ENCODE measurements at regions not wholly inside any gene's neighbourhood (a gene's known extent, or its start where the extent isn't known, plus 50 kb on each side); places are given as distances from the start of the nearest gene placed in this dataset.

- no peaks in the 10 kb centered on the region for H3K4me1 Mint-ChIP-seq
- H3K27me3 Mint-ChIP-seq: peaks cover 3% of the 10 kb centered on the region
- H3K27ac Mint-ChIP-seq: no peak overlapping the region
- H3K36me3 Mint-ChIP-seq (ENCODE audit: low read depth): no peaks in the 10 kb centered on the region
- H3K9me3 Mint-ChIP-seq: no peaks in the 10 kb centered on the region
- no peak overlapping the region for H3K4me3 Mint-ChIP-seq
- ChIA-PET POLR2A (no interaction called here), CTCF (no interaction called here)
- no peak for DNase-seq
Observed at GRCh38 chr10:25696013-25696708, 237.9 kb upstream of the MYO3A start.

- H3K4me3 Mint-ChIP-seq: no peak overlapping the region
- H3K27me3 Mint-ChIP-seq: peaks cover 3% of the 10 kb centered on the region
- H3K36me3 Mint-ChIP-seq (ENCODE audit: low read depth): no peaks in the 10 kb centered on the region
- ChIA-PET POLR2A (no interaction called here), CTCF (no interaction called here)
- no peaks in the 10 kb centered on the region for H3K9me3 Mint-ChIP-seq
- no peaks in the 10 kb centered on the region for H3K4me1 Mint-ChIP-seq
- DNase-seq: no peak
- H3K27ac Mint-ChIP-seq: no peak overlapping the region
Observed at GRCh38 chr10:25697412-25697811, 236.6 kb upstream of the MYO3A start.

GRCh38 chr10:25698638-25699037, 235.4 kb upstream of the MYO3A start:
- no peak overlapping the region for H3K27ac Mint-ChIP-seq
- CTCF ChIA-PET: no interaction called here
- no peak for DNase-seq
- H3K36me3 Mint-ChIP-seq (ENCODE audit: low read depth): no peaks in the 10 kb centered on the region
- H3K27me3 Mint-ChIP-seq: peaks cover 3% of the 10 kb centered on the region
- H3K9me3 Mint-ChIP-seq: no peaks in the 10 kb centered on the region
- H3K4me1 Mint-ChIP-seq: no peaks in the 10 kb centered on the region
- H3K4me3 Mint-ChIP-seq: no peak overlapping the region
- POLR2A ChIA-PET: no interaction called here

GRCh38 chr10:25699631-25700030, 234.4 kb upstream of the MYO3A start:
- H3K4me1 Mint-ChIP-seq: no peaks in the 10 kb centered on the region
- no peak for DNase-seq
- no peaks in the 10 kb centered on the region for H3K36me3 Mint-ChIP-seq (ENCODE audit: low read depth)
- ChIA-PET POLR2A (no interaction called here), CTCF (no interaction called here)
- no peaks in the 10 kb centered on the region for H3K9me3 Mint-ChIP-seq
- no peak overlapping the region for H3K4me3 Mint-ChIP-seq
- H3K27ac Mint-ChIP-seq: no peak overlapping the region
- peaks cover 3% of the 10 kb centered on the region for H3K27me3 Mint-ChIP-seq

- Mint-ChIP-seq H3K27me3 (no peaks in the 10 kb centered on the region), H3K36me3 (ENCODE audit: low read depth) (no peaks in the 10 kb centered on the region), H3K4me1 (no peaks in the 10 kb centered on the region), H3K4me3 (no peak overlapping the region), H3K9me3 (no peaks in the 10 kb centered on the region), H3K27ac (no peak overlapping the region)
- no peak for DNase-seq
- ChIA-PET POLR2A (no interaction called here), CTCF (no interaction called here)
Observed at GRCh38 chr10:25701652-25702051, 232.4 kb upstream of the MYO3A start.

GRCh38 chr10:25704622-25705021, 229.4 kb upstream of the MYO3A start:
- ChIA-PET POLR2A (no interaction called here), CTCF (no interaction called here)
- DNase-seq: no peak
- no peaks in the 10 kb centered on the region for H3K27me3 Mint-ChIP-seq
- H3K9me3 Mint-ChIP-seq: no peaks in the 10 kb centered on the region
- no peaks in the 10 kb centered on the region for H3K36me3 Mint-ChIP-seq (ENCODE audit: low read depth)
- no peak overlapping the region for H3K4me3 Mint-ChIP-seq
- H3K27ac Mint-ChIP-seq: no peak overlapping the region
- H3K4me1 Mint-ChIP-seq: no peaks in the 10 kb centered on the region

DNA sequence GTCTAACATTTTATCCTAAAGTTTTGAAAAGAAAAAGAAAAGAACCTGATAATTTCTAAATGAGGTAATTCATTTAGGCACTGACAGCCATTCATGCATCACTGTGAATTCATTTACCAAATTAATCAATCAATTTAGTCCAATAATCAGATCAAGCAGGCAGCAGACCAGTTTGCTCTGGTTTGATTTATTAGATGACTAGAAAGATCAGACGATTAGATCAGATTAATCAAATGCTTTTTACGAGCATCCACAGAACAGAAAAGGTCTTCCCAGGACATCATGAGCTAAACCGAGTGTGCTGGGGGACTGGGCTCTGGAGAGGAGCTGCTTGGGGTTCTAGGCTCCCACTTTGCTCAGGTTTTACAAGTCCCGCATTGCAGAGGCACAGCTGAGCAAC, 226.5 kb upstream of the MYO3A start:
- no peaks in the 10 kb centered on the region for H3K36me3 Mint-ChIP-seq (ENCODE audit: low read depth)
- CTCF ChIA-PET: no interaction called here
- no peaks in the 10 kb centered on the region for H3K4me1 Mint-ChIP-seq
- no peaks in the 10 kb centered on the region for H3K9me3 Mint-ChIP-seq
- H3K27me3 Mint-ChIP-seq: no peaks in the 10 kb centered on the region
- H3K27ac Mint-ChIP-seq: no peak overlapping the region
- DNase-seq: no peak
- no peak overlapping the region for H3K4me3 Mint-ChIP-seq
- POLR2A ChIA-PET: no interaction called here

- no peaks in the 10 kb centered on the region for H3K9me3 Mint-ChIP-seq
- no peaks in the 10 kb centered on the region for H3K36me3 Mint-ChIP-seq (ENCODE audit: low read depth)
- no peaks in the 10 kb centered on the region for H3K27me3 Mint-ChIP-seq
Observed at GRCh38 chr10:25707976-25708671, 225.9 kb upstream of the MYO3A start.

GRCh38 chr10:25713894-25714240, 220.2 kb upstream of the MYO3A start:
- POLR2A ChIA-PET: interaction anchor here (0.7 kb wide), 1 partner anchor 140 kb away, joined by 4 read pairs; no protein-coding TSS in a partner anchor
- no peak for DNase-seq
- H3K36me3 Mint-ChIP-seq (ENCODE audit: low read depth): no peaks in the 10 kb centered on the region
- no peaks in the 10 kb centered on the region for H3K27me3 Mint-ChIP-seq
- H3K27ac Mint-ChIP-seq: no peak overlapping the region
- no peak overlapping the region for H3K4me3 Mint-ChIP-seq
- H3K9me3 Mint-ChIP-seq: no peaks in the 10 kb centered on the region
- no peaks in the 10 kb centered on the region for H3K4me1 Mint-ChIP-seq
- CTCF ChIA-PET: no interaction called here

More at GRCh38 chr10:25707976-25708671, 225.9 kb upstream of the MYO3A start:
- DNase-seq: no peak
- Mint-ChIP-seq H3K27ac (no peak overlapping the region), H3K4me3 (no peak overlapping the region), H3K4me1 (no peaks in the 10 kb centered on the region)
- CTCF ChIA-PET: no interaction called here
- POLR2A ChIA-PET: no interaction called here

DNA sequence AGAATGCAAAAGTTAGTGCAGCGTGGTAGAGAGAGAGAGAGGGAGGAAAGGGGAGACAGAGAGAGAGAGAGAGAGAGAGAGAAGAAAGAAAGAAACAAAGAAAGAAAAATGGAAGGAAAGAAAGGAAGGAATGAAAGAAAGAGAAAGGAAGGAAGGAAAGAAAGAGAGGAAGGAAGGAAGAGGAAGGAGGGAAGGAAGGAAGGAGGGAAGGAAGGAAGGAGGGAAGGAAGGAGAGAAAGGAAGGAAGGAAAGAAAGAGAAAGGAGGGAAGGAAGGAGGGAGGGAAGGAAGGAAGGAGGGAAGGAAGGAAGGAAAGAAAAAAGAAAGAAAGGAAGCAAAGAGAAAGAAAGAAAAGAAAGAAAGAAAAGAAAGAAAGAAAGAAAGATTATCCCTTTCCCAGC, 209.8 kb upstream of the MYO3A start:
- ChIA-PET POLR2A (no interaction called here), CTCF (no interaction called here)
- no peaks in the 10 kb centered on the region for H3K27me3 Mint-ChIP-seq
- no peaks in the 10 kb centered on the region for H3K9me3 Mint-ChIP-seq
- no peak for DNase-seq
- H3K4me3 Mint-ChIP-seq: no peak overlapping the region
- H3K4me1 Mint-ChIP-seq: no peaks in the 10 kb centered on the region
- H3K36me3 Mint-ChIP-seq (ENCODE audit: low read depth): no peaks in the 10 kb centered on the region
- no peak overlapping the region for H3K27ac Mint-ChIP-seq

GRCh38 chr10:25725917-25726716, 207.9 kb upstream of the MYO3A start:
- no peaks in the 10 kb centered on the region for H3K36me3 Mint-ChIP-seq (ENCODE audit: low read depth)
- CTCF ChIA-PET: no interaction called here
- no peaks in the 10 kb centered on the region for H3K4me1 Mint-ChIP-seq
- H3K4me3 Mint-ChIP-seq: no peak overlapping the region
- peak; percentile 49 for DNase-seq
- no peak overlapping the region for H3K27ac Mint-ChIP-seq
- no peaks in the 10 kb centered on the region for H3K9me3 Mint-ChIP-seq
- peaks cover 2% of the 10 kb centered on the region for H3K27me3 Mint-ChIP-seq
- POLR2A ChIA-PET: interaction anchor here (0.7 kb wide), 1 partner anchor 589 kb away, joined by 3 read pairs; no protein-coding TSS in a partner anchor

DNA sequence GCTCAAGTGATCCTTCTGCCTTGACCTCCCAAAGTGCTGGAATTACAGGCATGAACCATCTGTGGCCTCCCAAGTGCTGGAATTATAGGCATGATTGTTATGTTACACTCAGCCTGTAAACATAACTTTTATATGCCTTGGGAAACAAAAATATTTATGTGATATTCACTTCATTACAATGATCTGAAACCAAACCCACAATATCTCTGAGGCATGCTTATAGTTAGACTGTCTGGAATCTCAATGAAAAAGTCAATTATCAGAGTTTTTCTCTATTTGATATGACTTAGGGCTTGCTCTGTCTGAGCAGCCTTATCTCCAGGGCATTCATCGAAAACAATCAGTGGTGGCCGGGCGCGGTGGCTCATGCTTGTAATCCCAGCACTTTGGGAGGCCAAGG, 195.3 kb upstream of the MYO3A start:
- Mint-ChIP-seq H3K4me1 (no peaks in the 10 kb centered on the region), H3K36me3 (ENCODE audit: low read depth) (no peaks in the 10 kb centered on the region), H3K4me3 (no peak overlapping the region), H3K27me3 (no peaks in the 10 kb centered on the region), H3K9me3 (peaks cover 2% of the 10 kb centered on the region), H3K27ac (no peak overlapping the region)
- ChIA-PET POLR2A (no interaction called here), CTCF (no interaction called here)
- DNase-seq: no peak

DNA sequence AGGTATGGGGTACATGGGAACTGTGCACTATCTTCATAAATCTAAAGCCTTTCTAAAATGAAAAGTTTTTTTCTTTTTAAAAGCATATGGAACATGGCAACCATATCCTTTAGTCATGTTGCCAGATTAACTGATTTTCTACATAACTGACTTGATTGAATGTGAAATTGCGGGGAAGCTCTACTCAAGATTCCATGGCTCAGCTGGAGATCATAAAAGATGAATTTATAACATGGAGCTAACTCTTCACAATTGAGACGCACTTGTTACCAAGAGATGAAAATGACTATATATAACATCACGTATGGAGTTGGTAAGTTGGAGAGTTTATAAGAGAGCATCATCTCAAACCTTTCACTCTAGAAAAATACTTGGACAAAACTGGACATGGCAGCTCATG, 190.2 kb upstream of the MYO3A start:
- ChIA-PET CTCF (no interaction called here), POLR2A (no interaction called here)
- Mint-ChIP-seq H3K4me1 (no peaks in the 10 kb centered on the region), H3K27me3 (no peaks in the 10 kb centered on the region), H3K36me3 (ENCODE audit: low read depth) (no peaks in the 10 kb centered on the region), H3K4me3 (no peak overlapping the region), H3K9me3 (no peaks in the 10 kb centered on the region), H3K27ac (no peak overlapping the region)
- DNase-seq: no peak
